ENCODE measurements at regions not wholly inside any gene's neighbourhood (a gene's known extent, or its start where the extent isn't known, plus 50 kb on each side); places are given as distances from the start of the nearest gene placed in this dataset.

- Histone ChIP-seq H3K4me3 (replicated peaks in 1 of 2; ENCODE audit: low read depth in 1 of 2, low read length in 2 of 2) (no peak overlapping the region), H3K9me3 (ENCODE audit: control insufficient read depth in 1 of 2, insufficient read depth in 1 of 2, low read depth in 1 of 2, low read length in 2 of 2) (no peaks in the 10 kb centered on the region), H3K79me2 (ENCODE audit: insufficient read depth, low read length) (no peaks in the 10 kb centered on the region), H3K27me3 (ENCODE audit: insufficient read depth, low read length) (no peaks in the 10 kb centered on the region), H3K9ac (ENCODE audit: low read length) (no peak overlapping the region), H3K4me2 (ENCODE audit: low read length) (no peak overlapping the region), H3K27ac (ENCODE audit: low read depth, low read length) (no peak overlapping the region), H3K4me1 (ENCODE audit: control insufficient read depth in 1 of 2, insufficient read depth in 2 of 2, low read length in 2 of 2) (no peaks in the 10 kb centered on the region), H4K20me1 (ENCODE audit: insufficient read depth) (no peaks in the 10 kb centered on the region), H3K9me2 (ENCODE audit: insufficient read depth) (0 out of 2 replicates have a peak, but pooled peaks cover 3% of the 10 kb centered on the region), H3K36me3 (ENCODE audit: control insufficient read depth in 1 of 2, insufficient read depth in 2 of 2, low read length in 2 of 2) (no peaks in the 10 kb centered on the region), H2AFZ (ENCODE audit: low read depth, low read length, poor library complexity, severe bottlenecking) (no peak overlapping the region)
- intact Hi-C loops (cut with micrococcal nuclease) = no loop called here
- POLR2A ChIA-PET = no interaction called here
- CTCF ChIA-PET = no interaction called here
- ATAC-seq (no peak), DNase-seq (ENCODE audit: low read depth, low spot score) (no peak)
- no TSS peak for BruUV-seq (replicated peaks)
- RAD21 ChIA-PET (ENCODE audit: low non-redundant PET in 1 of 2, low total read pairs in 2 of 2, uncharacterized antibody in 2 of 2, unreplicated experiment in 2 of 2) = no interaction called here
- TF ChIP-seq RAD21 (IDR thresholded peaks at IDR 0.05; ENCODE audit: low read depth) (no peak), TCF7L2 (IDR thresholded peaks at IDR 0.05; ENCODE audit: borderline replicate concordance, extremely low read depth, insufficient read depth, insufficient read length) (no peak), ZBTB33 (IDR thresholded peaks at IDR 0.05; ENCODE audit: extremely low read depth, insufficient replicate concordance, low read length) (no peak), CBX3 (IDR thresholded peaks at IDR 0.05; ENCODE audit: low read depth) (no peak), JUND (IDR thresholded peaks at IDR 0.05) (no peak), ELF1 (IDR thresholded peaks at IDR 0.05; ENCODE audit: borderline replicate concordance, low read depth) (no peak), SIN3A (IDR thresholded peaks at IDR 0.05; ENCODE audit: low read depth) (no peak), EGR1 (IDR thresholded peaks at IDR 0.05; ENCODE audit: low read depth) (no peak), YY1 (IDR thresholded peaks at IDR 0.05; ENCODE audit: extremely low read depth, insufficient replicate concordance, low read depth, low read length) (no peak), EZH2 (IDR thresholded peaks at IDR 0.05) (no peak), FOSL1 (IDR thresholded peaks at IDR 0.05; ENCODE audit: low read depth) (no peak), SP1 (IDR thresholded peaks at IDR 0.05; ENCODE audit: low read depth) (no peak), POLR2AphosphoS5 (IDR thresholded peaks at IDR 0.05; ENCODE audit: low read depth, low read length) (no peak), EZH2phosphoT487 (IDR thresholded peaks at IDR 0.05; ENCODE audit: borderline replicate concordance) (no peak), POLR2A (IDR thresholded peaks at IDR 0.05; ENCODE audit: borderline replicate concordance, extremely low read depth, insufficient read depth, insufficient read length) (no peak), ZNF274 (IDR thresholded peaks at IDR 0.05; ENCODE audit: low read depth, low read length) (no peak), CTCF (IDR thresholded peaks at IDR 0.05 in 2 of 3, conservative IDR thresholded peaks at IDR 0.05 in 1 of 3; ENCODE audit: borderline replicate concordance in 1 of 3, insufficient read depth in 1 of 3, low read depth in 2 of 3, low read length in 2 of 3) (no peak)
- TF ChIP-seq, protein P1, sequence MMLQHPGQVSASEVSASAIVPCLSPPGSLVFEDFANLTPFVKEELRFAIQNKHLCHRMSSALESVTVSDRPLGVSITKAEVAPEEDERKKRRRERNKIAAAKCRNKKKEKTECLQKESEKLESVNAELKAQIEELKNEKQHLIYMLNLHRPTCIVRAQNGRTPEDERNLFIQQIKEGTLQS (IDR thresholded peaks at IDR 0.05) = no peak
These were observed 119.9 kb downstream of the SPATA31D1 start for GRCh38 chr9:82108474-82108873.
